Neural cell (in vitro differentiated cells): ENCODE measurements at regions not wholly inside any gene's neighbourhood (a gene's known extent, or its start where the extent isn't known, plus 50 kb on each side); places are given as distances from the start of the nearest gene placed in this dataset.

Experiments used
- H2AFZ ChIP-seq: fragments of 200-600, 300-800 bp; sonication (generic), shearing (Covaris generic); 2 replicates; pipeline ENCODE4 v1.6.0; 2014; ENCODE audit warnings: low read depth, mild to moderate bottlenecking, antibody characterized with exemption, low read length, moderate library complexity
- H3F3A ChIP-seq: fragments of 200-600 bp; shearing (Covaris generic); 2 replicates; pipeline ENCODE4 v1.6.1; 2016; ENCODE audit warnings: mild to moderate bottlenecking, moderate library complexity, mixed read lengths, antibody characterized with exemption, low read length; ENCODE audit not compliant: insufficient read depth, poor library complexity, severe bottlenecking
- H3K27ac ChIP-seq: fragments of 200-600, 300-800 bp; sonication (generic), shearing (Covaris generic); 2 replicates; pipeline ENCODE4 v1.5.1; 2014; ENCODE audit warnings: mild to moderate bottlenecking, low read length, moderate library complexity
- H3K27me3 ChIP-seq: fragments of 300-800, 200-600 bp; sonication (generic), shearing (Covaris generic); 2 replicates; pipeline ENCODE4 v1.6.0; 2014; ENCODE audit warnings: mild to moderate bottlenecking, low read depth, low read length, moderate library complexity; ENCODE audit not compliant: insufficient read depth
- H3K36me3 ChIP-seq: fragments of 300-800, 200-600 bp; sonication (generic), shearing (Covaris generic); 2 replicates; pipeline ENCODE4 v1.5.1; 2014; ENCODE audit warnings: mild to moderate bottlenecking, antibody characterized with exemption, low read length, moderate library complexity; ENCODE audit not compliant: insufficient read depth
- H3K4me2 ChIP-seq: fragments of 300-800, 200-600 bp; sonication (generic), shearing (Covaris generic); 2 replicates; pipeline ENCODE4 v1.6.0; 2014; ENCODE audit warnings: mild to moderate bottlenecking, low read length
- H3K4me3 ChIP-seq: fragments of 300-800, 200-600 bp; sonication (generic), shearing (Covaris generic); 2 replicates; pipeline ENCODE4 v1.5.1; 2014; ENCODE audit warnings: mild to moderate bottlenecking, low read length, moderate library complexity
- H3K79me2 ChIP-seq: fragments of 200-600 bp; shearing (Covaris generic); replicated peaks from 2 replicates; pipeline ENCODE4 v1.6.0; 2014; ENCODE audit warnings: mild to moderate bottlenecking, low read length, moderate library complexity; ENCODE audit not compliant: insufficient read depth
- H3K9ac ChIP-seq: fragments of 300-800, 200-600 bp; sonication (generic), shearing (Covaris generic); 2 replicates; pipeline ENCODE4 v1.6.1; 2016; ENCODE audit warnings: mild to moderate bottlenecking, low read length, mixed read lengths
- H3K9me2 ChIP-seq: fragments of 200-600 bp; shearing (Covaris generic); 2 replicates; pipeline ENCODE4 v1.6.1; 2016; ENCODE audit warnings: mild to moderate bottlenecking, low read length, mixed read lengths; ENCODE audit not compliant: insufficient read depth
- H3K9me3 ChIP-seq: fragments of 200-600, 300-800 bp; sonication (generic), shearing (Covaris generic); 2 replicates; pipeline ENCODE4 v1.6.1; 2016; ENCODE audit warnings: mild to moderate bottlenecking, mixed run types, low read length, moderate library complexity, mixed read lengths
- H4K20me1 ChIP-seq: fragments of 200-600 bp; shearing (Covaris generic); 2 replicates; pipeline ENCODE4 v1.6.1; 2016; ENCODE audit warnings: mild to moderate bottlenecking, mixed run types; ENCODE audit not compliant: insufficient read depth
- EP300 ChIP-seq: fragments of 450-650 bp; conservative IDR thresholded peaks from 2 replicates; pipeline ENCODE4 v1.6.1; 2014; ENCODE audit warnings: antibody characterized with exemption, mild to moderate bottlenecking, moderate library complexity; ENCODE audit not compliant: poor library complexity, severe bottlenecking
- EZH2 ChIP-seq: fragments of 200-600, 300-800 bp; shearing (Covaris generic), sonication (generic); IDR thresholded peaks from 2 replicates; pipeline ENCODE4 v1.6.1; 2014; ENCODE audit warnings: antibody characterized with exemption, low read length, borderline replicate concordance, mild to moderate bottlenecking; ENCODE audit not compliant: insufficient read depth, poor library complexity, severe bottlenecking
- MXI1 ChIP-seq: fragments of 450-650 bp; conservative IDR thresholded peaks from 2 replicates; pipeline ENCODE4 v1.6.1; 2014; ENCODE audit warnings: antibody characterized with exemption, mild to moderate bottlenecking; ENCODE audit not compliant: poor library complexity, severe bottlenecking
- POLR2AphosphoS5 ChIP-seq: IDR thresholded peaks from 2 replicates; pipeline ENCODE4 v1.6.1; 2012
- RAD21 ChIP-seq: fragments of 450-650 bp; conservative IDR thresholded peaks from 2 replicates; pipeline ENCODE4 v1.6.1; 2014; ENCODE audit warnings: antibody characterized with exemption, mild to moderate bottlenecking, moderate library complexity
- SMC3 ChIP-seq: fragments of 450-650 bp; conservative IDR thresholded peaks from 2 replicates; pipeline ENCODE4 v1.6.1; 2014; ENCODE audit warnings: antibody characterized with exemption, mild to moderate bottlenecking, moderate library complexity; ENCODE audit not compliant: poor library complexity
- TAF1 ChIP-seq: IDR thresholded peaks from 2 replicates; pipeline ENCODE4 v1.6.1; 2012; ENCODE audit warnings: low read depth
- TF ChIP-seq, protein P1 (sequence below): fragments of 450-650 bp; IDR thresholded peaks from 2 replicates; pipeline ENCODE4 v1.5.1; 2014; ENCODE audit warnings: antibody characterized with exemption, mild to moderate bottlenecking, moderate library complexity; ENCODE audit not compliant: poor library complexity, severe bottlenecking
- TF ChIP-seq, protein P2 (sequence below): IDR thresholded peaks from 2 replicates; pipeline ENCODE4 v1.6.1; 2012; ENCODE audit warnings: borderline replicate concordance

DNA sequence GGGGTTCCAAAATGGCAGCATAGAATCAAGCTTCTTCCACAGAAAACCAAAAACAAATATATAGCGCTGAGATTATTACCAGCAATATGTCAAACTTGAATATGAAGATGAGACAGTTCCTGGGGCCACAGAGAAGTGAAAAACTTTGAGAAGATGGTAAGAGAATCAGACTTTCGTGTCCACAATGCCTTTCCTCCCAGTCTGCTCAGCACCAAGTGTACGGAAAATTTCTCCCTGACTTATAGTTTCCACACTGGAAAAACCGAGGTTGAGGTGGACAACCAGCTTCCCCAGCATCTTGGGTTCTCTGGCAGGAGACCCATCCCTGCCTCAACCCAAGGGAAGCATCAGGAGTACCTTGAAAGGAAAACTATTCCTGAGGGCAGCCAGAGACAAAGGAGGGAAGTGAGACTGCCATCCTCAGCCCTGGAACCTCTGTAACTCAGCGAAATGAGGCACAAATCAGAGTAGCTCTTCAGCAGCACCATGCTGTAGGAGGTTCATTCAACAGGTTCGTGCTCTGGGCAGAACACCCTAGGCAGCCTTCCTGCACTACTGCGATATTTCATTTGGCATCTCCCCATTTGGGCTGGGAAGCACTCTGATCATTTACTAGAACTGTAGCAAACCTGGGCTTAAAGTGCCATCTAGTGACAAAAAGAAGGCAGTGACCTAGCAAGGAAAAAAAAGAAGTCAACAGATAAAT lies 52.4 kb upstream of the CAPRIN2 start:
- H4K20me1 ChIP-seq: no peaks in the 10 kb centered on the region
- H3K4me2 ChIP-seq: no peak overlapping the region
- no peak overlapping the region for H3K9ac ChIP-seq
- H3F3A ChIP-seq: no peaks in the 10 kb centered on the region
- no peak overlapping the region for H3K4me3 ChIP-seq
- no peaks in the 10 kb centered on the region for H3K9me2 ChIP-seq
- H3K27ac ChIP-seq: no peak overlapping the region
- no peaks in the 10 kb centered on the region for H3K27me3 ChIP-seq
- H3K9me3 ChIP-seq: no peaks in the 10 kb centered on the region
- H3K36me3 ChIP-seq: no peaks in the 10 kb centered on the region
- TF ChIP-seq, protein P1, sequence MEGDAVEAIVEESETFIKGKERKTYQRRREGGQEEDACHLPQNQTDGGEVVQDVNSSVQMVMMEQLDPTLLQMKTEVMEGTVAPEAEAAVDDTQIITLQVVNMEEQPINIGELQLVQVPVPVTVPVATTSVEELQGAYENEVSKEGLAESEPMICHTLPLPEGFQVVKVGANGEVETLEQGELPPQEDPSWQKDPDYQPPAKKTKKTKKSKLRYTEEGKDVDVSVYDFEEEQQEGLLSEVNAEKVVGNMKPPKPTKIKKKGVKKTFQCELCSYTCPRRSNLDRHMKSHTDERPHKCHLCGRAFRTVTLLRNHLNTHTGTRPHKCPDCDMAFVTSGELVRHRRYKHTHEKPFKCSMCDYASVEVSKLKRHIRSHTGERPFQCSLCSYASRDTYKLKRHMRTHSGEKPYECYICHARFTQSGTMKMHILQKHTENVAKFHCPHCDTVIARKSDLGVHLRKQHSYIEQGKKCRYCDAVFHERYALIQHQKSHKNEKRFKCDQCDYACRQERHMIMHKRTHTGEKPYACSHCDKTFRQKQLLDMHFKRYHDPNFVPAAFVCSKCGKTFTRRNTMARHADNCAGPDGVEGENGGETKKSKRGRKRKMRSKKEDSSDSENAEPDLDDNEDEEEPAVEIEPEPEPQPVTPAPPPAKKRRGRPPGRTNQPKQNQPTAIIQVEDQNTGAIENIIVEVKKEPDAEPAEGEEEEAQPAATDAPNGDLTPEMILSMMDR: peak; percentile 95
- TF ChIP-seq TAF1 (no peak), MXI1 (no peak), RAD21 (peak; percentile 97), SMC3 (peak; percentile 95), EP300 (no peak)
- TF ChIP-seq, protein P2, sequence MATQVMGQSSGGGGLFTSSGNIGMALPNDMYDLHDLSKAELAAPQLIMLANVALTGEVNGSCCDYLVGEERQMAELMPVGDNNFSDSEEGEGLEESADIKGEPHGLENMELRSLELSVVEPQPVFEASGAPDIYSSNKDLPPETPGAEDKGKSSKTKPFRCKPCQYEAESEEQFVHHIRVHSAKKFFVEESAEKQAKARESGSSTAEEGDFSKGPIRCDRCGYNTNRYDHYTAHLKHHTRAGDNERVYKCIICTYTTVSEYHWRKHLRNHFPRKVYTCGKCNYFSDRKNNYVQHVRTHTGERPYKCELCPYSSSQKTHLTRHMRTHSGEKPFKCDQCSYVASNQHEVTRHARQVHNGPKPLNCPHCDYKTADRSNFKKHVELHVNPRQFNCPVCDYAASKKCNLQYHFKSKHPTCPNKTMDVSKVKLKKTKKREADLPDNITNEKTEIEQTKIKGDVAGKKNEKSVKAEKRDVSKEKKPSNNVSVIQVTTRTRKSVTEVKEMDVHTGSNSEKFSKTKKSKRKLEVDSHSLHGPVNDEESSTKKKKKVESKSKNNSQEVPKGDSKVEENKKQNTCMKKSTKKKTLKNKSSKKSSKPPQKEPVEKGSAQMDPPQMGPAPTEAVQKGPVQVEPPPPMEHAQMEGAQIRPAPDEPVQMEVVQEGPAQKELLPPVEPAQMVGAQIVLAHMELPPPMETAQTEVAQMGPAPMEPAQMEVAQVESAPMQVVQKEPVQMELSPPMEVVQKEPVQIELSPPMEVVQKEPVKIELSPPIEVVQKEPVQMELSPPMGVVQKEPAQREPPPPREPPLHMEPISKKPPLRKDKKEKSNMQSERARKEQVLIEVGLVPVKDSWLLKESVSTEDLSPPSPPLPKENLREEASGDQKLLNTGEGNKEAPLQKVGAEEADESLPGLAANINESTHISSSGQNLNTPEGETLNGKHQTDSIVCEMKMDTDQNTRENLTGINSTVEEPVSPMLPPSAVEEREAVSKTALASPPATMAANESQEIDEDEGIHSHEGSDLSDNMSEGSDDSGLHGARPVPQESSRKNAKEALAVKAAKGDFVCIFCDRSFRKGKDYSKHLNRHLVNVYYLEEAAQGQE: no peak
- no peaks in the 10 kb centered on the region for H3K79me2 ChIP-seq
- no peak overlapping the region for H2AFZ ChIP-seq

- Histone ChIP-seq H3K9me2 (no peaks in the 10 kb centered on the region), H3K9ac (no peak overlapping the region)
- no peak for TF ChIP-seq MXI1
- TF ChIP-seq, protein P2: no peak
- TF ChIP-seq EZH2: no peak
- TF ChIP-seq, protein P1: no peak
- TF ChIP-seq TAF1: no peak
- no peak for TF ChIP-seq RAD21
- TF ChIP-seq SMC3: no peak
- no peak for TF ChIP-seq POLR2AphosphoS5
- TF ChIP-seq EP300: no peak
These were observed 51.2 kb upstream of the CAPRIN2 start for GRCh38 chr12:30805959-30806358.

More at GRCh38 chr12:30805959-30806358, 51.2 kb upstream of the CAPRIN2 start:
- Histone ChIP-seq H3F3A (no peaks in the 10 kb centered on the region), H3K79me2 (no peaks in the 10 kb centered on the region), H3K4me2 (no peak overlapping the region), H3K9me3 (no peaks in the 10 kb centered on the region), H2AFZ (no peak overlapping the region), H4K20me1 (no peaks in the 10 kb centered on the region), H3K4me3 (no peak overlapping the region), H3K27ac (no peak overlapping the region), H3K36me3 (no peaks in the 10 kb centered on the region), H3K27me3 (no peaks in the 10 kb centered on the region)
